NK-92 treated with Interleukin-12 subunit alpha and Interleukin-12 subunit beta, amount 100 ng/mL, for 24 hours (cell line): ENCODE measurements at regions not wholly inside any gene's neighbourhood (a gene's known extent, or its start where the extent isn't known, plus 50 kb on each side); places are given as distances from the start of the nearest gene placed in this dataset.

Source experiments
- DNase-seq: peaks from one replicate; lab custom pipeline; 2025; lab: John Stamatoyannopoulos, UW

GRCh38 chr15:46708226-46708625 lies 1009.1 kb upstream of the SEMA6D start:
- no peak for DNase-seq

GRCh38 chr15:46709460-46710083 lies 1007.7 kb upstream of the SEMA6D start:
- DNase-seq, result no peak

- no peak for DNase-seq
Observed at GRCh38 chr15:46710401-46710960, 1006.8 kb upstream of the SEMA6D start.

GRCh38 chr15:46713045-46713444 lies 1004.3 kb upstream of the SEMA6D start:
- DNase-seq, result no peak

GRCh38 chr15:46714950-46715349 lies 1002.4 kb upstream of the SEMA6D start:
- DNase-seq, result no peak

- no peak for DNase-seq
Observed at GRCh38 chr15:46723308-46723707, 994.0 kb upstream of the SEMA6D start.

GRCh38 chr15:46732060-46732459 lies 985.2 kb upstream of the SEMA6D start:
- DNase-seq, result no peak

GRCh38 chr15:46735115-46735514 lies 982.2 kb upstream of the SEMA6D start:
- no peak for DNase-seq

- no peak for DNase-seq
Observed at GRCh38 chr15:46751303-46751702, 966.0 kb upstream of the SEMA6D start.

GRCh38 chr15:46753946-46754345 lies 963.4 kb upstream of the SEMA6D start:
- DNase-seq, result no peak

GRCh38 chr15:46763091-46763490 lies 954.2 kb upstream of the SEMA6D start:
- no peak for DNase-seq

- no peak for DNase-seq
Observed at GRCh38 chr15:46764851-46765250, 952.5 kb upstream of the SEMA6D start.

- DNase-seq, result no peak
Observed at GRCh38 chr15:46766021-46766420, 951.3 kb upstream of the SEMA6D start.

- no peak for DNase-seq
Observed at GRCh38 chr15:46768287-46768686, 949.0 kb upstream of the SEMA6D start.

- DNase-seq, result no peak
Observed at GRCh38 chr15:46773016-46773415, 944.3 kb upstream of the SEMA6D start.

GRCh38 chr15:46778876-46779275 lies 938.4 kb upstream of the SEMA6D start:
- no peak for DNase-seq

- no peak for DNase-seq
Observed at GRCh38 chr15:46786590-46787285, 930.6 kb upstream of the SEMA6D start.

- DNase-seq, result no peak
Observed at GRCh38 chr15:46795685-46796084, 921.6 kb upstream of the SEMA6D start.

- no peak for DNase-seq
Observed at GRCh38 chr15:46808834-46809233, 908.5 kb upstream of the SEMA6D start.

GRCh38 chr15:46815240-46815639 lies 902.1 kb upstream of the SEMA6D start:
- no peak for DNase-seq

- no peak for DNase-seq
Observed at GRCh38 chr15:46815765-46816164, 901.5 kb upstream of the SEMA6D start.

- no peak for DNase-seq
Observed at GRCh38 chr15:46848704-46849103, 868.6 kb upstream of the SEMA6D start.

GRCh38 chr15:46853600-46853999 lies 863.7 kb upstream of the SEMA6D start:
- DNase-seq, result no peak

- DNase-seq, result no peak
Observed at GRCh38 chr15:46854564-46854963, 862.7 kb upstream of the SEMA6D start.
